RKO (cell line): ENCODE measurements at regions not wholly inside any gene's neighbourhood (a gene's known extent, or its start where the extent isn't known, plus 50 kb on each side); places are given as distances from the start of the nearest gene placed in this dataset.
"Not testable (repeated sequence)": the region's sequence is repeated elsewhere in the genome, so short reads cannot be mapped to it uniquely, and the experiment has no call there.

Experiments used
- DNase-seq: peaks from one replicate; pipeline ENCODE4 v3.0.0-alpha.2; 2016; ENCODE audit warnings: low spot score

GRCh38 chr10:57336865-57337264, 930.8 kb downstream of the IPMK start:
- DNase-seq = no peak

GRCh38 chr10:57336341-57336740, 931.4 kb downstream of the IPMK start:
- no peak for DNase-seq

GRCh38 chr10:57334523-57334922, 933.2 kb downstream of the IPMK start:
- DNase-seq = no peak

GRCh38 chr10:57333880-57334279, 933.8 kb downstream of the IPMK start:
- DNase-seq = peak; percentile 37

GRCh38 chr10:57321400-57321854, 946.3 kb downstream of the IPMK start:
- not testable (repeated sequence) for DNase-seq

GRCh38 chr10:57320416-57320815, 947.3 kb downstream of the IPMK start:
- peak; percentile 14 for DNase-seq

- DNase-seq = no peak
Measured at GRCh38 chr10:57314046-57314445, 953.0 kb upstream of the ZWINT start.

- DNase-seq = no peak
Measured at GRCh38 chr10:57303566-57303965, 942.5 kb upstream of the ZWINT start.

- DNase-seq = no peak
Measured at GRCh38 chr10:57300718-57301117, 939.7 kb upstream of the ZWINT start.

GRCh38 chr10:57294698-57295097, 933.6 kb upstream of the ZWINT start:
- DNase-seq = no peak

GRCh38 chr10:57288754-57289153, 927.7 kb upstream of the ZWINT start:
- DNase-seq = no peak

GRCh38 chr10:57262892-57263291, 901.8 kb upstream of the ZWINT start:
- DNase-seq = no peak

GRCh38 chr10:57260175-57260574, 899.1 kb upstream of the ZWINT start:
- peak; percentile 64 for DNase-seq

- no peak for DNase-seq
Measured at GRCh38 chr10:57249615-57250281, 888.7 kb upstream of the ZWINT start.

- no peak for DNase-seq
Measured at GRCh38 chr10:57247271-57247670, 886.2 kb upstream of the ZWINT start.

GRCh38 chr10:57225920-57226319, 864.9 kb upstream of the ZWINT start:
- DNase-seq = no peak

GRCh38 chr10:57224811-57225210, 863.8 kb upstream of the ZWINT start:
- no peak for DNase-seq

- no peak for DNase-seq
Measured at GRCh38 chr10:57222603-57223002, 861.5 kb upstream of the ZWINT start.

- no peak for DNase-seq
Measured at GRCh38 chr10:57222129-57222528, 861.1 kb upstream of the ZWINT start.

GRCh38 chr10:57221674-57222073, 860.6 kb upstream of the ZWINT start:
- DNase-seq = no peak

GRCh38 chr10:57218382-57218781, 857.3 kb upstream of the ZWINT start:
- DNase-seq = no peak

GRCh38 chr10:57202356-57202755, 841.3 kb upstream of the ZWINT start:
- no peak for DNase-seq

GRCh38 chr10:57188846-57189245, 827.8 kb upstream of the ZWINT start:
- DNase-seq = no peak

- DNase-seq = no peak
Measured at GRCh38 chr10:57186201-57186600, 825.1 kb upstream of the ZWINT start.
